GM18517 (cell line): ENCODE measurements at regions not wholly inside any gene's neighbourhood (a gene's known extent, or its start where the extent isn't known, plus 50 kb on each side); places are given as distances from the start of the nearest gene placed in this dataset.

Experiments
- ATAC-seq: cut with Tn5 transposase; IDR thresholded peaks from one replicate; pipeline ENCODE4 v1.9.1; 2021; ENCODE audit warnings: mild to moderate bottlenecking, moderate library complexity; ENCODE audit not compliant: unreplicated experiment

DNA sequence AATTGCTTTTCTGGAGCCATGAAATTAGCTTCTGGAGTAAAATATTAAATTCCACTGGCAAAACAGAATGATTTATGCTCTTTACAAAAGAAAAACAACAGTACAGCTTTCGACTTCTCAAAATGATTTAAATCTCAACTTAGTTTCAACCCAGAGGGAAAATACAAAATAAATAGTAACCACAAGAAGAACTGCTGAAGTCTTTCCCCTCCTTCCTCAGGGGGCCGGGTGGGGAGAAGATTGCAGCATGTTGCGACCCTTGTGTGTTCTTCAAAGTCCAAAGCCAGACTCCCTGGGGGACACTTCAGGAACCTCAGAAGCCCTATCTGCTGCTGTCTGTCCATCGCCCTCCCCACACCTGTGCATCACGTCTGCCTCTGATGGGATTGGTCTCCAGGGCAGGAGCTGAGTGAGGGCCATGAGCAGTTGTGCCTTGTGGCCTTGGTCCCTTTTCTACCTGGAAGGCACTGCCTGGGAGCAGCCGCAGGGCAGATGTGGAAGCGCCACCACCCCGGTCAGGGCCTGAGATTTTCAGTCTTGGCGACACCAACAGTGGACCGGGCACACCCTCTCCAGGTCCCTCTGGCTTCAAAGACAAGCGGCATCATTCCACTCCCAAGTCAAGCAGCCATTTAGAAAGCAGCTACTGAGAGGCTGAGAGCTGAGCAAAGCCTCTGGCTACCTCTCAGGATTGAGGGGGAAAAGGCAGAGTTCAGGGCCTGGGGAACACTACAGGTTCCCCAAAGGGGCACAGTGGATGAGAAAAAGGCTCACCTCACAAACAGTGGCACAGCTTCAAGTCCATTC, 210.1 kb upstream of the RAB6C start:
- ATAC-seq, result no peak

DNA sequence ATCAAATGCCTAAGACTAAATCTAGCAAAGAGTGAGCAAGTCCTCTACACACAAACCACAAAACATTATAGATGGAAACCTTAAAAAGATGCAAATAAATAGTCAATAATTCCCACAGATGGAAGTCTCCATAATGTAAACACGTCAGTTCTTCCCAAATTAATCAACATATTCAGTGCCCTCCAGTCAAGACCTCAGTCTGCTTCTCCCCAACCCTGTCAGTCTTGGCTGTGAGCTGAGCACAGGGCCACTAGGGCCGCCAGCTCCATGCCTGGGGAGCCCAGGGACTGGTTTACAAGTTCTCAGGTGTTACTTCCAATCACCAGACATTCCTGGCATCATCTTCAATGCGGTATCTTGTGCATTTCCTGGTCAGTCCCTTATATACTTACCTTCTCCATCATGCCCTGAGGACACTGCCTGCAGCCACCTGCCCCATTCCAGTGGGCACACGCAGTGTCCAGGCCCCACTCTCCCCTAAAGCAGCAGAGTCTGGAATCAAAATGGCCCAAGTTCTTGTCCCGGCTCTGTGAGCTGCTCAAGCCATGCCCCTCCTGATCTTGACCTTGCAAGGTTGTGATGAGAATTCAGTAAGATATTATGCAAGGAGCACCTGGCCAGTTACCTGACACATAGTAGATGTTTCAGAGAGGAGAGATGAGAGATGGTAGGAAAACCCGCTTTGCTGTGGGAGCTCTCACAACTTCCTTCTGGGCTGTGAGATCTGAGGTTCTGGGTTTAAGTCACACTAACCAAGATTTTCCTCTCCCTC, 207.9 kb upstream of the RAB6C start:
- no peak for ATAC-seq

DNA sequence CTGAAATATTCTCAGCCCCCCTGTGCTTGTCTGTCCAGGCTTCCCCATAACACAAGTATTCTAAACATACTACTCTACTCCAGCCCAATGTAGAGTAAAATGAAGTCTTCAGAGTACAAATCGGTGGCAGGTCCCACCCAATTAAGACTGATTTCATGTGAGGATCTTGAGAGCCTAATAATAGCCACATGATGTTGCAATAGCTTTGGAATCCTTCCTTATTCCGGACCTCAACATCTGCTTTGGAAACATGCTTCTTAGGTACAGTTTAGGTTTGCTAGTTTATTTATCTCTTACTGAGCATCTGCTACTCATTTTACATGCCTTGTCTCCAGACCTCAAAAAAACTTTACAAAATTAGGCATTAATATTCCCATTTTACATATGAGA, 207.3 kb upstream of the RAB6C start:
- no peak for ATAC-seq

DNA sequence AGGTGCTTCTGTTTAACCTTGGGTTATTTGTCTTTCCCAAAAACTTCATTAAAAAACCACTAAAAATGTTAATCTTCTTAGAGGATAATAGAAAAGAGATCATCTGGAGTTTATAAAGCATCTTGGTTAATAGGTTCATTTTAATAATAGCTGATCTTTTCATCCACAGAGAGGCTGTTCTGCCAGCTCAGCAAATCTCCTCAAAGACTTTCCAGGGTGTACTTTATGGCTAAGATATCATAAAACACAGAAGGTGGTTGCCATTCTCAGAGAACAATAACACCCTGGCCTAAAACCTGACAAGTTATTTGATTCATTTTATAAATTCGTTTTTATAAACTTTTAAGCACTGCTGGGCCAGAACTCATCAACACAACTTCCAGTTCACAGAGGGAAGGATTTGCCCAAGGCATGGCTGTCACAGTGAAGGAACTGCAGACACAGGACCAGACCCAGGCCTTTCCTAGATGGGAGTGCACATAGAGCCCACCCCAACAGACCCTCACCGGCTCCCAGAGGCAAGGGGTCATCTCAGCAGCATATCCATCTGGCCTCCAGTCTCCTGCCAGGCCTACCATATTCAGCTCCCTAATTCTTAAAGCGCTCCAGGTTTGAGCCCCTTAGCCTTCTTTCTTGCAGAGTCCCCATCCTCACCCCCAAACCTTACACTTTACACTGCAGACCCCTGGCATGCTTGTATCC, 203.4 kb upstream of the RAB6C start:
- no peak for ATAC-seq

DNA sequence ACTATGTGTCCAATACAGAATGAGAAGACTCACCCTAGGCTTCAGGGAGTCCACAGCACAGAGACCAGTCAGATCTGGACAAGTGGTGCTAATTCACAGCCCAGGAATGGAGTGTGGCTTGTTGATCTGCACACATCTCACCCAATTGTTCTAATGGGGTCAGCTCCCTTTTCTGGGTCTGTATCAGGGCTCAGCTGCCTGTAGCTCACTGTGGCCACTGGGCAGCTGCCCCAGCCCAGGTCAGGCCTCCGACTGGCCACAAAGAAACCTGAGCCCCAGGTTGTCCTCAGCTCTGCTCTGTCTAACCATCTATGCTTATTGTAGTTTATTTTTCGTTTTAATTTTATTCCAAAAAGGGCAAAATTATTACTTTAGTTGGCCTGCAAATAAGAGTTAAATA, 202.3 kb upstream of the RAB6C start:
- ATAC-seq, result no peak

DNA sequence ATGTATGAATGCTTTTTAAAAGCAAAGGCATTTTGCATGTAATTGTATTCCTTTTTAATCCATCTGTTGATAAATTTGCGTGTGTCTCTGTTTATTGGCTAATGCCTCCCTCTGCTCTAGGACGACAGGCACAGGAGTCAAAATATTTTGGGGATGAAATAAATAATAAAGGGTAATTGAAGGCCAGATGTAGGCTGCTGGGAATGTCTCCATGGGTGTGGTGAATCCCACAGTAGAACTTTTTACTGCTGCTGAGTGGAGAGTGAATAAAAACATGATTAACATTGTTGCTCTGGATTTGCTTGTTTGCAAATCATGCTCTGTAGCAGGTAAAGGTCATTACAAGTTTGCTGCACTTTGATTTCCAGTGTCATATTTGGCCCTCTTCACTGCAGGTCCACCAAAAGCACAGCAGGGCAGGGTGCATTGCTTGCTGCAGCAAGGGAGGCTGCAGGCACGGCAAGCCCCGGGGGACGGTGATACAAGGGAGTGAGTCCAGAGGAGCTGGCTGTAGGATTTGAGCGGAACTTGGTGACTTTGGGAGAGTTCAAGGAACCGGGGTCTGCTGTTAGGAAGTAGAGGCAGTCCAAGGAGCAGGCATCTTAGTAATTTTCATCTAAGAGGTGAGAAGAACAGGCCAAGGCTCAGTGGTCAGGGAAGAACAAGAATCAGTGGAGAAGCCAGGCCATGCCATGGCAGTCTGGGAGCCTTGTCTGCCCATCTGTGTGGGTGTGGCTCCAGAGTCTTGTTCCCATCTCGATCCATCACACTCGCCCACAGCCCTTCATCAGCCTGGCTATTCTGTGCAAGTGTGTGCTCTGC, 201.5 kb upstream of the RAB6C start:
- ATAC-seq, result no peak

DNA sequence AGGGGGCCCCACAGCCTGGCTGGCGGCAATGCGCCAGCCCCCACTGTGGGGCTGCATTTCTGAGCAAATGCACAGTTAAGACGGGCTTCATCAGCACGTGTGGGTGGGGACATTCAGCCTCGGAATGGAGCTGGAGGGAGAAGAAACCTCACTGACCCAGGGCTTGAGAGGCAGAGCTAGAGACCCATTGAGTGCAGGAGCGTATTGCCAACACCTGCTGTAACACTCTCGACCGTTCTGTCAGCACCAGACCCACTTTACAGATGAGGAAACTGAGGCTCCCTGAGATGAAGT, 200.9 kb upstream of the RAB6C start:
- ATAC-seq, result no peak

DNA sequence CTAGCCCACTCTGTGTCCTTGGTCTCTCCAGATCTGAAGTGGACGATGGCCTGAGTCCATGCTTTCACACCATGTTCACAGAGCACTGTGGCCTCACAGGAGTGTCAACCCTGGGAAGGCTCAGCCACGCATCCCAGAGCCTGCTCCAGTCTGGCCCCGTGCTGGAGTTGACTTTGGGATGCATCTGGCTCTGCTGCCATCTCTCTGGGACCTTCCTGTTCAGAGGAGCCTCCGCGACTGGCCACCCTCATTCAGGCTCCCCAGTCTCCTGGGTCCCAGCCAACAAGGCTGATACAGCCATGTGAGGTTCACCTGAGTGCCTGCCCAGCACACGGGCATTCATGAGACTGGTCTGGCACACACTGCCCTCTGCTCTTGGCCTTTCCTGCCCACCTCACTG, 199.7 kb upstream of the RAB6C start:
- no peak for ATAC-seq

DNA sequence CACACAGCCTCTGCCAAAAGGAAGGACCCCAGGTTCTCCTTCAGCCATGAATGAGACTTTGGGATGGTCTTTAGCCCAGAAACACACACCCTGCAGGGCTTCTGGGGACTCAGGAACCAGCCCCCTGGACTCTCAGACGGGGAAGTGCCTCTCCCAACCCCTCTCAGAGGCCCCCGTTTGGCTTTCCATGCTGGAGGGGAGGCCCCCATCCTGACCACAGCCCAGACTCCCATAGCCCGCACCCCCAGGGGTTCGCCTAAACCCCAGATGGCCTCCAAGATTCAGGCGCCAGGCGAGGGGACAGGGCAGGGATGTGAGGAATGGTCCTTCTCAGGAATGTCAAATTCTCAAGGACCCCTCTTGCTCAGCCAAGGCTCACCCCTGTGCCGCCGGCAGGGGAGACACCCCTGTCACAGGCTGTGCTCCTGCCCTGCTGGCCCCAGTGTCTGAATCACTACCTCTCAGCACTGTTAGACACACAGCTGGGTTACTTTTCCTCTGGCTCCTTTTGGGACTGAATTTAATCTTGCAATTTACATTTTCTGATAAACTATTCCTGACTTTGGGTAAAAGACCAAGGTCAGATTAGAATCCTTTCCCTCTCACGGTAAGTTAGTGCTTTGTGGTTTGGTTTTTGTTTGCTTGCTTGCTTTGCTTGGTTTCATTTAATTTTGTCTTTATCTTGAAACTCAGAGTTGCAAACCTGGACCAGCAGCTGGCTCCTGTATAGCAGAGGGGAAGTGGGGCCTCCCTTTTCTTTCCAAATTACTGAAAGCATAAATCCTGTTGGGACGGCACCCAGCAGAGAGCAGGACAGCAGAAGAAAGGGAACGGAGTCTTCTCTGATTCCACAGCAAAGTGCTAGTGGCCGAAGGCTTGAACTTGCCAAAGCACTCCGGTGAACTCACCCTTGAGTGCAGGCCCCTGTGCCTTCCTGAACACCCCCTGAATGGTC, 198.9 kb upstream of the RAB6C start:
- ATAC-seq, result no peak

DNA sequence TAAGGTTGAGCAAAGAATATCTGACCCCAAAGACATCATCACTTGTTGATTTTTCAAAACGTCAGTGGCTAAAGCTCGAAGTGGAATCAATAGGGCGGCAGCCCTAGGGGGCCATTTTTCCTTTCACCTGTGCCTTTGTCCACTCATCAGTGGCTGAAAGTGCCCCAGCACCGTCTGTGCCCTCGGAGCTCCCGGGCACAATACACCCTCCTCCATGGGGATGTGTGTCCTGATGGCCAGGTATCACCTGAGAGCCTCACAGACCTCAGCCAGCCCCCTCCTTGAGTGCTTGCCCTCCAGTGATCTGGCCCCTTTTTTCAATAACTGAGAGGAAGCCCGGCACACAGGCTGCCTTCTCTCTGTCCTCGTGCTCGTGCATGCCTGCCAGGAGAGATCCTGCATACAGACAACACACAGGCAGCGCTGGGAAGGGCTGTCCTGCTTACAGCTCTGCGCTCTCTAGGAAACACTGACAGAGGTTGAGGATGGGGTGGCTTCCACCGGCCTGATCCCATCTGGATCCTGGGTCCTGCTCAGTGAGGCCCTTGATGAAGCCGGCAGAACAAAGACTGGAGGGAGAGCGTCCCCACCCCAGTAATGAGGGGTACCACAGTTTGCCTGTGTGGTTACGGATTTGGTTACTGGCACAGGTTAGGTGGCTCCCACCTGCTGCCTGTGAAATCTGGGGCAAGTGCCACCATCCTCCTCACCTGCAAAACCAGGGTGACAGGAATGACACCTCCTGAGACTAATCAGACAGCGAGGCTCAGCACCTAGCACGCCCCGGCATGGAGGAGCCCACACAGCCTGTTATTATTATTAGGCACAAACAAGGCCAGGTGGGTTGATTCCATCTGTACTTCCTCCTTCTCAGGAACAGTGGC, 197.5 kb upstream of the RAB6C start:
- no peak for ATAC-seq

DNA sequence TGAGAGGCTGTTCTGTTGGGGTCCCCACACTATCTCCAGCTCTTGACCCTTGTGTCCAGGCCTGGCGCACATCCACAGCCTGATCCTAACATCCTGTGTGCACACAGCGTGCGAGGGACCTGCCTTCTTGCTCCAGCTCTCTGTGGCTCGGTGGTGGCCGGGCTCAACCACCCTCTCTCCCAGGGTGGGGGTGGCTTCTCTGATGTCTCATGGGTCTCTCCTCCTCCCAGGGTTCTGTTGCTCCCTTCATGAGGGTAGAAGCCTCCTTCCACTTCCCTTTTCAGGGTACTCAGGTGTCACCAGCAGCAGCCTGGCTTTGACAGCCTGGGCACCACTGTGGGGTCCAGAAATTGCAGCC, 196.9 kb upstream of the RAB6C start:
- ATAC-seq, result no peak

DNA sequence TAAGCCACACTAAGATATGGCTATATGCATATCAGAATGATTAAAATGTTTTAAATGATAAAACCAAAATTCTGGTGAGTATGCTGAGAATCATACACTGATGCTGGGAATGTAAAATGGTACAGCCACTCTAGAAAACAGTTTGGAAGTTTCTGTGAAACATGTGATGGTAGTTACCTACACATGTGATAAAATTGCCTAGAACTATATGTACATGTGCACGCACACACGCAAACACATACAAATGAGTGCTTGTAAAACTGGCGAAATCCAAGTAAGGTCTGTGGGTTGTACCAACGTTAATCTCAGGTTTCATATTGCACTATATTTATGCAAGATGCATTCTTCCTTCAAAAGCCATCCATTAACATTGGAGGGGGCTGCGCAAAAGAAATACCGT, 195.0 kb upstream of the RAB6C start:
- ATAC-seq, result no peak

DNA sequence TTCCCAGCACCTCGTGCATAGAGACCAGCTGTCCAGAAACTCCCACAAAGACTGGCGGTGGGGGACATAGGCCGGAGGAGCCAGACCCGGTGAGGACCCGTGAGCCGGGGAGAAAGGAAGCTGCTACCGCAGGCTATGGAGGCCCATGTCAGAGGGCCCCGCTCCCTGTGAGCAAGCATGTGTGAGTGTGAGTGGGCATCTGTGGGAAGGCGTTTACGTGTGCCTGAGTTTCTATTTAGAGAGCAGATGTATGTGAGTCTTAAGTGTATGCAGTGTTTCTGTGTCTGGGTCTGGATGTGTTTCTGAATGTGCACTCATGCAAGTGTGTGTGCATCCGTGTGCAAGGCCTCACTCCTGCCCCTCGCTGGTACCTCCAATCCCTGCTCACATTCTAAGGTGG, 187.8 kb upstream of the RAB6C start:
- ATAC-seq, result no peak

DNA sequence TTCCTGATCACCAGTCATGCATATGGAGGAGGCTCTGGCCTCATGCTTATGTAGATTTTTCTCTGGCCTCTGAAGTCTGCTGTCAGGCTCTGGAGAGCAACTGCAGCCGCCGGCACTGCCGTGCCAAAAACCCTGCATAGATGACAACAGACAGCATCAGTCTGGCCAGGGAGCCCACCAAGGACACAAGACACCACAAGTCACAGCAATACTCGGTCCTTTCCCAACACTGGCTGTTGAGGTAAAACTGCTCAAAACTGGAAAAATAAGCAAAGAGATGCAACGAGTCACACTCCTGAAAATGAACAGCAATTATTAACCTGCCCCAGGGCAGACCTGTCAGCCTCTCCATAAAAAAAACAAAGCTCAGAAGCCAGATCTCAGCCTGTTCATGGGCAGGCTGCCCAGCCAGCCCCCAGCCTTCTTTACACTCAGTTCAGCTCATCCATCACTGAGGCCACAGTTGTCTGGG, 186.0 kb upstream of the RAB6C start:
- no peak for ATAC-seq

DNA sequence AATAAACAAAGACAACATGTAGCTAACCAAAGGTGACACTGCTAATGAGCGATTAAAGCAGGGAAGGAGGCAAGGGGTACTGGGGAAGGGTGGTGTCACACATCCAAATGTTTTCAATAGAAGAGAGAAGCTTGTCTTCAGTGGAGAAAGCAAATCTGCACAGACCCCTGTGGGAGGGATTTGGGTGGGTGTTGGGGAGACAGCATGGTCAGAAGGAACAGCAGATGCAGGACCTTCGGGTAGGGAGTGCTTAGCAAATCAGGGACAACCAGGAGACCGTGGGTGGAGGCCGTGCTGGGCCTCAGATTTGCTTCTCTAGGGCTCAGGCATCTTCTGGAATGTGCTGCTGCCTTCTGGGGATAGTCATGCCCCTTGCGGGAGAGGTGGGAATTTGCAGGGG, 185.3 kb upstream of the RAB6C start:
- no peak for ATAC-seq

DNA sequence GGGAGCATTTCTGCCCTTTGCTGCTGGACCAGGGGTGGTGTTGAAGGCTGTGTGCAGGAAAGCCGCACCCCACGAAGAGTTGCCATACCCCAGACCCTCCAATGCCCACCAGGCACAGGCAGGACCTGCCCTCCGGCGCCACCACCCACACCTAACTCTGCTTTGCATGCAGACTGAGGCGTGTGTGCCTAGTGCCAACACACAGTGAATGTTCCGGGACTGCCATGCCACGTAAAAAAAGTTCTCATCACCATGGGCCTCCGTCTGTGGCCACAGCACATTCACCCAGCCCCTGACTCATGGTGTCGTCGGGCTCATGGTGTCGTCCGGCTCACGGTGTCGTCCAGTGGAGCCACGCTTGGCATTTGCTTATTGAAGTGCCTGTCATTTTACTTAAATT, 184.9 kb upstream of the RAB6C start:
- no peak for ATAC-seq

DNA sequence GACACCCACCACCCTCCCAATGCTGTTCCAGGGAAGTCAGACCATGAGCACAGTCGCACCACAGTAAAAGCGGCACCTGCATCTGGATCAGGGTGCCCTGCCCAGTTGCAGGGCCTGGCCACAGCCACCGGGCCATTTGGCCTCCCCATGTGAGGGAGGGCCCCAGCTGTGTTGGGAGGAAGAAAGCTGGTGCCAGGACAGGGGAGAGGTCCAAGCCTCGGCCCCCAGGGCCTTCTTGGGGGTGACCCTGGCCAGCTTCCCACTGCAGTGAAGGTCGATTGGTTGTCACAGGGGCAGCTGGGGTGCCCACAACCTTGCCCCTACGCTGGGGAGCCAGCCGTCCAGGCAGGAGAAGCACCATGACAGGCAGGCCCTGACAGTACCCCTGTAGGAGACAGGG, 183.2 kb upstream of the RAB6C start:
- no peak for ATAC-seq

DNA sequence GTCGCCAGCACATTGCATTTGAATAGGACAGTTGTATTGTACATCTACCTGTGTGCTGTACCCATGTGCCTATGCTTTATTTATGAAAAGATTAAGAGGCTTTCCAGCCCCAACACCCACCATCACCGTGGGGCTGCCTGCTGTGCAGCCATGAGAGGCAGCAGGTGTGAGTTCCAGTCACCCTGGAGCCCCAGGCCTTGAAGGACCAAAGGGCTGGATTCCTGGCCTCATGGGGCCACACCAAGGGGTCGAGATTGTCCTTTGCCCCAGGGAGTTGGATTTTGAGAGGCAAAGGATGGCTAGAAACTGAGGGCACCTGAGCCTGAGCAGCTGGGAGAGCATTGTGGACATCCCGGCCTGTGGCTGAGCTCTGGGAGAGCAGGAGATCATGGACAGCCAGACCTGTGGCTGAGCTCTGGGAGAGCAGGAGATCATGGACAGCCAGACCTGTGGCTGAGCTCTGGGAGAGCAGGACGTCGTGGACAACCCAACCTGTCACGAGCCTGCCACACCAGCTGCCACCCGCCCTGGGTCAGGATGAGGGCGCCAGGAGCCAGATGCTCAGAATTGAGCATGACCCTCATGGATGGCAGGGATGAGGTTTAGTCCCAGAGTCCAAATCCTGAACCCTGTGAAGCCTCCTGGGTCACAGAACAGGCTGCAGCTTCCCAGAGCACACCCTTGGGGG, 182.5 kb upstream of the RAB6C start:
- ATAC-seq, result no peak
